SK-N-SH (cell line): ENCODE measurements at regions not wholly inside any gene's neighbourhood (a gene's known extent, or its start where the extent isn't known, plus 50 kb on each side); places are given as distances from the start of the nearest gene placed in this dataset.

ENCODE experiments used
- CTCF ChIA-PET: fragments of 300-600, 350-600 bp; formaldehyde crosslinking; extraction: SDS; loops from one replicate; lab custom pipeline; 2021; lab: Yijun Ruan, JAX
- POLR2A ChIA-PET: fragments of 350-600 bp; sonication (Branson Sonifier 250); formaldehyde crosslinking; extraction: SDS; loops from one replicate; lab custom pipeline; 2020; ENCODE audit warnings: antibody characterized with exemption, inconsistent platforms; lab: Yijun Ruan, JAX
- DNase-seq: peaks from one replicate; pipeline ENCODE4 v3.0.0; 2012
- H2AFZ ChIP-seq: fragments of 200-600 bp; sonication (generic); 2 replicates; pipeline ENCODE4 v1.8.1; 2016; ENCODE audit warnings: antibody characterized with exemption, mild to moderate bottlenecking, low read depth
- H3F3A ChIP-seq: fragments of 200-600 bp; sonication (generic); replicated peaks from 2 replicates; pipeline ENCODE3; 2016; ENCODE audit warnings: antibody characterized with exemption, mild to moderate bottlenecking; ENCODE audit not compliant: insufficient read depth
- H3K27ac ChIP-seq, 2 experiments: fragments of 200-500 bp in 1 of 2; fragments of 200-600 bp in 1 of 2; sonication (Bioruptor generic) in 1 of 2; sonication (generic), shearing (Covaris generic) in 1 of 2; 2 replicates each; pipeline versions ENCODE4 v1.5.1 to v1.6.1; 2014 to 2016; ENCODE audit warnings: low read depth in 2 of 2, inconsistent platforms in 1 of 2, low read length in 1 of 2, mild to moderate bottlenecking in 1 of 2, mixed read lengths in 1 of 2
- H3K27me3 ChIP-seq: fragments of 200-600 bp; sonication (generic), shearing (Covaris generic); 2 replicates; pipeline ENCODE4 v1.6.1; 2016; ENCODE audit warnings: mixed run types; ENCODE audit not compliant: insufficient read depth
- H3K36me3 ChIP-seq, 2 experiments: fragments of 200-500 bp in 1 of 2; fragments of 200-600 bp in 1 of 2; sonication (Bioruptor generic) in 1 of 2; sonication (generic) in 1 of 2; replicated peaks in 1 of 2; 2 replicates each; pipeline versions ENCODE3 to v1.5.1; 2014 to 2016; ENCODE audit warnings: low read length in 1 of 2, mild to moderate bottlenecking in 1 of 2; ENCODE audit not compliant: insufficient read depth in 2 of 2, control insufficient read depth in 1 of 2
- H3K4me1 ChIP-seq, 2 experiments: fragments of 200-500 bp in 1 of 2; fragments of 200-600 bp in 1 of 2; sonication (Bioruptor generic) in 1 of 2; sonication (generic), shearing (Covaris generic) in 1 of 2; 2 replicates each; pipeline versions ENCODE4 v1.5.1 to v1.6.1; 2014 to 2016; ENCODE audit warnings: low read depth in 1 of 2, low read length in 1 of 2, mixed run types in 1 of 2; ENCODE audit not compliant: insufficient read depth in 2 of 2, control insufficient read depth in 1 of 2
- H3K4me2 ChIP-seq: fragments of 200-600 bp; sonication (generic), shearing (Covaris generic); 2 replicates; pipeline ENCODE4 v1.6.1; 2017; ENCODE audit warnings: mixed run types
- H3K4me3 ChIP-seq, 2 experiments: fragments of 200-500 bp in 1 of 2; fragments of 200-600 bp in 1 of 2; sonication (Bioruptor generic) in 1 of 2; sonication (generic), shearing (Covaris generic) in 1 of 2; 2 replicates each; pipeline versions ENCODE4 v1.5.1 to v1.8.1; 2014 to 2016; ENCODE audit warnings: low read depth in 2 of 2, inconsistent platforms in 1 of 2, low read length in 1 of 2, mild to moderate bottlenecking in 1 of 2, mixed read lengths in 1 of 2, moderate library complexity in 1 of 2
- H3K79me2 ChIP-seq: fragments of 200-600 bp; sonication (generic); 2 replicates; pipeline ENCODE4 v1.8.1; 2017; ENCODE audit warnings: mild to moderate bottlenecking; ENCODE audit not compliant: insufficient read depth
- H3K9ac ChIP-seq: fragments of 200-600 bp; sonication (generic); 2 replicates; pipeline ENCODE4 v1.6.1; 2017; ENCODE audit warnings: mixed run types
- H3K9me2 ChIP-seq: fragments of 200-600 bp; sonication (generic); 2 replicates; pipeline ENCODE4 v1.6.1; 2017; ENCODE audit warnings: mixed run types
- H3K9me3 ChIP-seq: fragments of 200-600 bp; sonication (generic); 2 replicates; pipeline ENCODE4 v1.6.1; 2017; ENCODE audit warnings: mixed run types, mild to moderate bottlenecking, moderate library complexity
- H4K20me1 ChIP-seq: fragments of 200-600 bp; sonication (generic); 2 replicates; pipeline ENCODE4 v1.6.1; 2017; ENCODE audit warnings: mild to moderate bottlenecking, mixed run types; ENCODE audit not compliant: insufficient read depth
- FOXM1 ChIP-seq: IDR thresholded peaks from 2 replicates; pipeline ENCODE4 v1.4.0; 2012; ENCODE audit warnings: low read depth, mild to moderate bottlenecking
- IRF3 ChIP-seq: fragments of 150-350 bp; IDR thresholded peaks from 2 replicates; pipeline ENCODE4 v1.6.1; 2016; ENCODE audit warnings: mild to moderate bottlenecking, low read depth, low read length
- MEF2A ChIP-seq: IDR thresholded peaks from 2 replicates; pipeline ENCODE4 v1.4.0; 2012; ENCODE audit warnings: low read depth, borderline replicate concordance
- NFIC ChIP-seq: IDR thresholded peaks from 2 replicates; pipeline ENCODE4 v1.4.0; 2012; ENCODE audit warnings: borderline replicate concordance
- RAD21 ChIP-seq: IDR thresholded peaks from 2 replicates; pipeline ENCODE4 v1.6.1; 2012; ENCODE audit warnings: mild to moderate bottlenecking, low read length
- REST ChIP-seq: IDR thresholded peaks from 2 replicates; pipeline ENCODE4 v1.6.1; 2012; ENCODE audit warnings: mild to moderate bottlenecking, low read depth, low read length, moderate library complexity
- TCF12 ChIP-seq: IDR thresholded peaks from 2 replicates; pipeline ENCODE4 v1.4.0; 2012
- TEAD4 ChIP-seq: IDR thresholded peaks from 2 replicates; pipeline ENCODE4 v1.4.0; 2012; ENCODE audit warnings: mild to moderate bottlenecking, borderline replicate concordance; ENCODE audit not compliant: insufficient read depth
- USF1 ChIP-seq: IDR thresholded peaks from 2 replicates; pipeline ENCODE4 v1.4.0; 2012; ENCODE audit warnings: low read depth, borderline replicate concordance
- YY1 ChIP-seq: IDR thresholded peaks from 2 replicates; pipeline ENCODE4 v1.4.0; 2012; ENCODE audit warnings: low read depth, mild to moderate bottlenecking
- ZBTB33 ChIP-seq: IDR thresholded peaks from 2 replicates; pipeline ENCODE4 v1.4.0; 2012; ENCODE audit warnings: low read depth, borderline replicate concordance
- WGBS: methylation state at CpG from one replicate; pipeline ENCODE4 v1.1.6; 2017; ENCODE audit warnings: low lambda C conversion rate; 5-methylcytosine and 5-hydroxymethylcytosine counted together

GRCh38 chr5:164466033-164466432, 960.6 kb downstream of the MAT2B start (continued):
- TF ChIP-seq ZBTB33 (no peak), IRF3 (no peak), TCF12 (no peak), USF1 (no peak)

GRCh38 chr5:164470312-164470711, 964.9 kb downstream of the MAT2B start:
- no peaks in the 10 kb centered on the region for H3K9me2 ChIP-seq
- no peak overlapping the region for H3K27ac ChIP-seq
- H3K9me3 ChIP-seq = no peaks in the 10 kb centered on the region
- H2AFZ ChIP-seq = no peak overlapping the region
- no peak for DNase-seq
- H3K4me3 ChIP-seq = no peak overlapping the region
- no peaks in the 10 kb centered on the region for H3K79me2 ChIP-seq
- peaks cover 0 to 2% of the 10 kb centered on the region in 2 experiments; a peak in 2 of 4 replicates for H3K4me1 ChIP-seq
- no peaks in the 10 kb centered on the region for H4K20me1 ChIP-seq
- H3K4me2 ChIP-seq = no peak overlapping the region
- H3K9ac ChIP-seq = no peak overlapping the region
- ChIA-PET CTCF (no interaction called here), POLR2A (no interaction called here)
- H3K36me3 ChIP-seq = no peaks in the 10 kb centered on the region
- 47% methylated on average over 1 of the region's 1 CpG for WGBS
- no peak for TF ChIP-seq YY1
- no peak for TF ChIP-seq TEAD4
- TF ChIP-seq RAD21 = no peak
- TF ChIP-seq NFIC = no peak
- TF ChIP-seq TCF12 = no peak
- no peak for TF ChIP-seq FOXM1
- no peak for TF ChIP-seq MEF2A
- TF ChIP-seq REST = no peak
- no peaks in the 10 kb centered on the region for H3K27me3 ChIP-seq
- H3F3A ChIP-seq = no peaks in the 10 kb centered on the region
